Stimulated activated CD4-positive, alpha-beta T cell treated with anti-CD3 and anti-CD28 coated beads, Interleukin-2, amount 100 ng/mL, for 48 hours (primary cell): ENCODE measurements at regions not wholly inside any gene's neighbourhood (a gene's known extent, or its start where the extent isn't known, plus 50 kb on each side); places are given as distances from the start of the nearest gene placed in this dataset.
"Not testable (repeated sequence)": the region's sequence is repeated elsewhere in the genome, so short reads cannot be mapped to it uniquely, and the experiment has no call there.

Experiments used
- DNase-seq, 2 donors: peaks; one replicate each; pipeline ENCODE4 v3.0.0-alpha.2; 2020

- DNase-seq: no peak
These were observed 1116.7 kb downstream of the REEP3 start for GRCh38 chr10:64637939-64638338.

GRCh38 chr10:64648915-64649314 lies 1127.7 kb downstream of the REEP3 start:
- DNase-seq: no peak

- no peak for DNase-seq
These were observed 1137.3 kb downstream of the REEP3 start for GRCh38 chr10:64658528-64658927.

- no peak for DNase-seq
These were observed 1138.1 kb downstream of the REEP3 start for GRCh38 chr10:64659311-64659710.

- no peak for DNase-seq
These were observed 1160.8 kb downstream of the REEP3 start for GRCh38 chr10:64682043-64682442.

GRCh38 chr10:64690194-64690593 lies 1169.0 kb downstream of the REEP3 start:
- DNase-seq: no peak

GRCh38 chr10:64699244-64699643 lies 1178.0 kb downstream of the REEP3 start:
- no peak for DNase-seq

- not testable (repeated sequence) for DNase-seq
These were observed 1180.9 kb downstream of the REEP3 start for GRCh38 chr10:64702086-64702485.

- no peak for DNase-seq
These were observed 1187.9 kb downstream of the REEP3 start for GRCh38 chr10:64708884-64709681.

- no peak for DNase-seq
These were observed 1205.3 kb downstream of the REEP3 start for GRCh38 chr10:64726466-64726865.

GRCh38 chr10:64731016-64731415 lies 1209.8 kb downstream of the REEP3 start:
- no peak for DNase-seq

- DNase-seq: no peak
These were observed 1211.3 kb downstream of the REEP3 start for GRCh38 chr10:64732372-64732957.

GRCh38 chr10:64733980-64734379 lies 1212.8 kb downstream of the REEP3 start:
- no peak for DNase-seq

- DNase-seq: no peak
These were observed 1217.3 kb downstream of the REEP3 start for GRCh38 chr10:64738462-64738861.

GRCh38 chr10:64745565-64745964 lies 1224.4 kb downstream of the REEP3 start:
- no peak for DNase-seq

GRCh38 chr10:64750672-64751071 lies 1229.5 kb downstream of the REEP3 start:
- DNase-seq: no peak

- no peak for DNase-seq
These were observed 1232.3 kb downstream of the REEP3 start for GRCh38 chr10:64753516-64753915.

- no peak for DNase-seq
These were observed 1239.2 kb downstream of the REEP3 start for GRCh38 chr10:64760371-64760770.

GRCh38 chr10:64762861-64763260 lies 1241.7 kb downstream of the REEP3 start:
- no peak for DNase-seq

GRCh38 chr10:64765498-64765897 lies 1244.3 kb downstream of the REEP3 start:
- no peak for DNase-seq

GRCh38 chr10:64771253-64772050 lies 1250.3 kb downstream of the REEP3 start:
- DNase-seq: no peak

GRCh38 chr10:64773357-64773756 lies 1252.2 kb downstream of the REEP3 start:
- no peak for DNase-seq

GRCh38 chr10:64784451-64784850 lies 1263.2 kb downstream of the REEP3 start:
- DNase-seq: not testable (repeated sequence)

- no peak for DNase-seq
These were observed 1264.6 kb downstream of the REEP3 start for GRCh38 chr10:64785816-64786215.
